Ascending aorta (tissue), 2 donors: ENCODE measurements at regions not wholly inside any gene's neighbourhood (a gene's known extent, or its start where the extent isn't known, plus 50 kb on each side); places are given as distances from the start of the nearest gene placed in this dataset.

Experiments
- DNase-seq, 2 donors: peaks; one replicate each; pipeline ENCODE4 v3.0.0-alpha.2; 2019; ENCODE audit warnings: low spot score in 2 of 2
- H3K27ac ChIP-seq, 2 donors: fragments of 200-600 bp; sonication (generic); one replicate each; pipeline ENCODE4 v1.5.1; 2016 to 2017; ENCODE audit warnings: mild to moderate bottlenecking in 1 of 2
- H3K27me3 ChIP-seq: fragments of 200-600 bp; sonication (generic); one replicate; pipeline ENCODE4 v1.5.1; 2017
- H3K36me3 ChIP-seq, 2 donors: fragments of 200-600 bp; sonication (generic); one replicate each; pipeline ENCODE4 v1.5.1; 2016
- H3K4me1 ChIP-seq, 2 donors: fragments of 200-600 bp; sonication (generic); one replicate each; pipeline ENCODE4 v1.5.1; 2016 to 2017; ENCODE audit warnings: mild to moderate bottlenecking in 1 of 2
- H3K4me3 ChIP-seq, 2 donors: fragments of 200-600 bp; sonication (generic); one replicate each; pipeline ENCODE4 v1.5.1; 2016 to 2017; ENCODE audit warnings: mild to moderate bottlenecking in 1 of 2
- H3K9me3 ChIP-seq, 2 donors: fragments of 200-600 bp; sonication (generic); one replicate each; pipeline ENCODE4 v1.5.1; 2016
- intact Hi-C: fragments of 100-400 bp; cut with DNase I; formaldehyde crosslinking; loops from one replicate; pipeline ENCODE4 v1.15.1; 2023
- TF ChIP-seq, protein P1 (sequence below), 3 experiments: fragments of 200-600 bp in 2 of 3; fragments of 450-650 bp in 1 of 3; sonication (generic) in 2 of 3; IDR thresholded peaks; one replicate each; pipeline ENCODE4 v1.5.1; 2016 to 2019; ENCODE audit warnings: antibody characterized with exemption in 3 of 3, mild to moderate bottlenecking in 1 of 3, moderate library complexity in 1 of 3

DNA sequence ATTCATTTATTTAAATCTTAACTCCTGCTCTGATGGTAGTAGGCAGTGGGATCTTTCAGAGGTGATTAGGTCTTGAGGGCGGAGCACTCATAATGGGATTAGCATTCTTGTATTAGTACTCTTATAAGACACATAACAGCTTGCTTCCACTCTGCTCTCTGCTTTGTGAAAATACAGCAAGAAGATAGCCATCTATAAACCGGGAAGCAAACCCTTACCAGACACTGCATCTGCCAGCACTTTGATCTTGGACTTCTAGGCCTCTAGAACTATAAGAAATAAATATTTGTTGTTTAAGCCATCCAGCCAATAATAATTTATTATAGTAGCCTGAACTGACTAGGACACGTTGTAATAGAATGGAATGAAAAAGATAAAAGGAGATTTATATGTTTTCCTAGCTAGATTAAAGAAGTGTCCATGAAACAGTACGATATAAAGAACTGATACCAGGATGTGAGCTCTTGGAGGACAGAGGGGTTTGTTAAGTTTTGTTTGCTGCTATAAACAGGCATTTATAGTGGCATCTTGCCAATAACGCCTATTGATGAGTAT is 869.9 kb downstream of the MRPL39 start:
- no peak overlapping the region for H3K4me3 ChIP-seq
- TF ChIP-seq, protein P1, sequence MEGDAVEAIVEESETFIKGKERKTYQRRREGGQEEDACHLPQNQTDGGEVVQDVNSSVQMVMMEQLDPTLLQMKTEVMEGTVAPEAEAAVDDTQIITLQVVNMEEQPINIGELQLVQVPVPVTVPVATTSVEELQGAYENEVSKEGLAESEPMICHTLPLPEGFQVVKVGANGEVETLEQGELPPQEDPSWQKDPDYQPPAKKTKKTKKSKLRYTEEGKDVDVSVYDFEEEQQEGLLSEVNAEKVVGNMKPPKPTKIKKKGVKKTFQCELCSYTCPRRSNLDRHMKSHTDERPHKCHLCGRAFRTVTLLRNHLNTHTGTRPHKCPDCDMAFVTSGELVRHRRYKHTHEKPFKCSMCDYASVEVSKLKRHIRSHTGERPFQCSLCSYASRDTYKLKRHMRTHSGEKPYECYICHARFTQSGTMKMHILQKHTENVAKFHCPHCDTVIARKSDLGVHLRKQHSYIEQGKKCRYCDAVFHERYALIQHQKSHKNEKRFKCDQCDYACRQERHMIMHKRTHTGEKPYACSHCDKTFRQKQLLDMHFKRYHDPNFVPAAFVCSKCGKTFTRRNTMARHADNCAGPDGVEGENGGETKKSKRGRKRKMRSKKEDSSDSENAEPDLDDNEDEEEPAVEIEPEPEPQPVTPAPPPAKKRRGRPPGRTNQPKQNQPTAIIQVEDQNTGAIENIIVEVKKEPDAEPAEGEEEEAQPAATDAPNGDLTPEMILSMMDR (IDR thresholded peaks at IDR 0.05), result no peak
- H3K27me3 ChIP-seq, result no peaks in the 10 kb centered on the region
- H3K36me3 ChIP-seq, result no peaks in the 10 kb centered on the region
- H3K27ac ChIP-seq, result no peak overlapping the region
- intact Hi-C loops, result no loop called here
- H3K4me1 ChIP-seq, result no peaks in the 10 kb centered on the region
- no peaks in the 10 kb centered on the region for H3K9me3 ChIP-seq
- DNase-seq, result no peak

DNA sequence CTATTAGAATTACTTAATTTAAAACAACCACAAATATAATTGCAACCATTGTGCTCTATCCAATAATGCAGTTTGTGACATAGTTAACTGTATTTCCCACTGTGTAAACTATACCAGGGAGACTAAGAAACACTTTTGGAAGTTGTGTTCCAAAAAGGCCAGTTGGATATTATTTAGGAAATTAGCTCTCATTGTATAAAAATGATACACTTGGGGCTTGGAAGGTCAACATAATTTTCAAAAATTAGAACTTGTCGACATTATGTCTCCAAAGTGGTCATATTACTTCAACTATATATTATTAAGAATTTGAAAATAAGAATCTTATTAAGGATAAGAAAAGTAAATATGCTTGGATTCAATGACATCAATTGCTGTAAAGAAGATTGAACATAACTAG is 876.6 kb downstream of the MRPL39 start:
- Histone ChIP-seq H3K4me1 (no peaks in the 10 kb centered on the region), H3K4me3 (no peak overlapping the region), H3K9me3 (no peaks in the 10 kb centered on the region), H3K36me3 (no peaks in the 10 kb centered on the region), H3K27ac (no peak overlapping the region), H3K27me3 (no peaks in the 10 kb centered on the region)
- no peak for DNase-seq
- intact Hi-C loops, result no loop called here
- TF ChIP-seq, protein P1 (IDR thresholded peaks at IDR 0.05), result no peak

DNA sequence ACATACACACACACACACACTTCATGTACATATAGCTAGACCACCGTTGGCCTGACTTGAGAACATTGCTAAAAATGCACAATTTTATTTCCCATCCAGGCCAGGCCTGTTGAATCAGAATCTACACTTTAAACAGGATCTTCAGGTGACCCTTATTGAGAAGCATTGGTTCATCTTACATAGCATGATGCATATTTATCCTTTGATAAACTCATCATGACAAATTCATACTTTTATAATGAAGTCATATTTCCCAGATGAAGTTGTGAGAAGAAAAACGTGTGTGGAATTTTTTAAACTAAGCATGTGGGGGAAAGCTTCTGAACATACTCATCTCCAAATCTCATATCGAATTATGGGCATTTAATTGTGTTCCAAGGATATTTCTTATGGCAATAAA is 877.7 kb downstream of the MRPL39 start:
- no peaks in the 10 kb centered on the region for H3K36me3 ChIP-seq
- no peaks in the 10 kb centered on the region for H3K27me3 ChIP-seq
- H3K27ac ChIP-seq, result no peak overlapping the region
- H3K4me1 ChIP-seq, result no peaks in the 10 kb centered on the region
- DNase-seq, result no peak
- TF ChIP-seq, protein P1 (IDR thresholded peaks at IDR 0.05), result no peak
- no peaks in the 10 kb centered on the region for H3K9me3 ChIP-seq
- H3K4me3 ChIP-seq, result no peak overlapping the region
- intact Hi-C loops, result no loop called here

DNA sequence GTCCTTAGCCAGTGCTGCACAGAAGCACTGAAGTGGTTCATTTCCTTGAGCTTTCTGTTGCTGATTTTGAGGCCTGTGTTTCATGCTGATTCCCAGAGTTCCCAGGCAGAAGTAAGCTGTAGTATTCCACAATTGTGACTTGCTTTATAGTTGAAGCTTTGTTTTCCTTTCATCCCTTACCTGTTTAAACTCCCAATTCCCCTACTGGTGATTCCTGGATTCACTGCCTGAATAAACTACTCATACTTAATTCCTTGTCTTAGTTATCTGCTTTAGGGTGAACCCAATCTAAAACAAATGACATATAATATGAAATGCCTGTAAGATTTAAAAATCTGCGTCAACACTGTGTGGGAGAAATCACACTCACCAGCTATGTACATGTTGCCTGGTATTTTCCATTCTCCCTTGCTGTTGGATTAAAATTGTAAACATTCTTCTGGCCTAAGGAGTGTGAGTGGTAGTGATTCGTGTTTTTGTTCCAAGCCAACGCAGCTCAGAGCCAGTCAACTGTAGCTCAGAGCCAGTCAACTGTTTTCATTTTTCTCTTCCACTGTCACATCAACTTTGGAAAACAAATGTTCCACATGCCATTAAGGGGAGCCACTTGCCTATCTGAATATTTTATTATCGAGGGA is 879.4 kb downstream of the MRPL39 start:
- no peak for DNase-seq
- H3K9me3 ChIP-seq, result no peaks in the 10 kb centered on the region
- no peaks in the 10 kb centered on the region for H3K36me3 ChIP-seq
- no peaks in the 10 kb centered on the region for H3K4me1 ChIP-seq
- no peaks in the 10 kb centered on the region for H3K27me3 ChIP-seq
- intact Hi-C loops, result no loop called here
- no peak overlapping the region for H3K27ac ChIP-seq
- H3K4me3 ChIP-seq, result no peak overlapping the region
- TF ChIP-seq, protein P1 (IDR thresholded peaks at IDR 0.05), result no peak

DNA sequence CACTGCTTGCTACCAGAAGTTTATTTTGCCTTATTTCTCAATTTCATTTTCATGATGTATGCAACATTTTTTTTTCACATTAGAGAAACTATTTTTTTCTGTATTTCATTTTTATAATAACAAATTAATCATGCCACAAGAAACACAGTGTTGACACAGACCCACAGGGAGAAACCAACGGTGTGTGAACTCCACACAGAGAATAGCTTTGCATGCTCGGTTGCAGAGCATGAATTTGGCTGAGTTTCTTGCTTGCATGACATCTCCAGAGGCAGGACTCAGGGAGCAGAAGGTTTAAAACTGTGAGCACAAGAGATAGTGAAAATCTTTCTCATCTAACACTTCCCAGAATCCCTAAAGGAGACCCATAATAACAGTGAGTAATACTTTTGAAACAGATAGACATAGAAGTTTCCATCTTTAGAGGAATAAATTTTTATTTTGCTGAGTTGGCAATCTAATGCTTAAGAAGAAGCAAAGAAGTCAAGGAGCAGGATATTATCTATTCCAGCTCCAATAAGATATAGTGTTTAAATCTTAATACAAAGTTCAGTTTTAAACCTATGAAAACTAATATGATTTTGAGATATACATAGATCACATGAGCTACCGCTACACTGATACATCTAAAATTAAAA is 890.9 kb downstream of the MRPL39 start:
- Histone ChIP-seq H3K4me1 (no peaks in the 10 kb centered on the region), H3K27ac (no peak overlapping the region), H3K9me3 (no peaks in the 10 kb centered on the region), H3K4me3 (no peak overlapping the region), H3K36me3 (no peaks in the 10 kb centered on the region), H3K27me3 (no peaks in the 10 kb centered on the region)
- TF ChIP-seq, protein P1 (IDR thresholded peaks at IDR 0.05), result no peak
- intact Hi-C loops, result no loop called here
- DNase-seq, result no peak
